GM13977 (cell line): ENCODE measurements at regions not wholly inside any gene's neighbourhood (a gene's known extent, or its start where the extent isn't known, plus 50 kb on each side); places are given as distances from the start of the nearest gene placed in this dataset.

Experiments
- DNase-seq: peaks from one replicate; pipeline ENCODE4 v3.0.0; 2012; ENCODE audit warnings: low spot score
- CTCF ChIP-seq: IDR thresholded peaks from 2 replicates; pipeline ENCODE4 v1.5.1; 2012; ENCODE audit warnings: mild to moderate bottlenecking, control low read depth; ENCODE audit not compliant: insufficient read depth; ENCODE audit errors: extremely low read depth, missing control alignments
- in situ Hi-C: fragments of 300-500 bp; cut with MboI; formaldehyde crosslinking; loops from one replicate; pipeline ENCODE4 v1.12.0; 2022; ENCODE audit warnings: low sequenced_read_pairs, low pct_unique_long_range_greater_than_20kb, mixed read lengths, inconsistent platforms; ENCODE audit not compliant: unreplicated experiment

- TF ChIP-seq CTCF, result no peak
- in situ Hi-C loops, result no loop called here
- no peak for DNase-seq
These were observed 468.0 kb downstream of the EPM2A start for GRCh38 chr6:145267076-145267867.

- TF ChIP-seq CTCF, result no peak
- no peak for DNase-seq
- in situ Hi-C loops, result no loop called here
These were observed 464.9 kb downstream of the EPM2A start for GRCh38 chr6:145270464-145270863.

GRCh38 chr6:145271040-145271439, 464.3 kb downstream of the EPM2A start:
- TF ChIP-seq CTCF, result no peak
- DNase-seq, result no peak
- in situ Hi-C loops, result no loop called here

- no peak for TF ChIP-seq CTCF
- in situ Hi-C loops, result no loop called here
- no peak for DNase-seq
These were observed 463.7 kb downstream of the EPM2A start for GRCh38 chr6:145271577-145271976.

GRCh38 chr6:145272246-145272645, 463.1 kb downstream of the EPM2A start:
- no peak for TF ChIP-seq CTCF
- in situ Hi-C loops, result no loop called here
- no peak for DNase-seq

GRCh38 chr6:145273136-145273535, 462.2 kb downstream of the EPM2A start:
- in situ Hi-C loops, result no loop called here
- no peak for DNase-seq

More at GRCh38 chr6:145273136-145273535, 462.2 kb downstream of the EPM2A start:
- TF ChIP-seq CTCF, result no peak
